H1 (cell line): ENCODE measurements at regions not wholly inside any gene's neighbourhood (a gene's known extent, or its start where the extent isn't known, plus 50 kb on each side); places are given as distances from the start of the nearest gene placed in this dataset.

ENCODE experiments used
- CTCF ChIA-PET: fragments of 300-600 bp; sonication (Branson Sonifier 250); formaldehyde crosslinking; loops from one replicate; lab custom pipeline; 2021; ENCODE audit not compliant: partially characterized antibody; lab: Charles Lee
- POLR2A ChIA-PET: fragments of 300-600 bp; sonication (Branson Sonifier 250); formaldehyde crosslinking; loops from one replicate; lab custom pipeline; 2021; ENCODE audit warnings: inconsistent platforms; ENCODE audit not compliant: partially characterized antibody; lab: Charles Lee
- DNase-seq, 2 experiments: peaks; one replicate each; pipeline versions ENCODE4 v3.0.0 to v3.0.0-alpha.2; 2010 to 2022; ENCODE audit warnings: low spot score in 2 of 2, low read depth in 1 of 2, mixed read lengths in 1 of 2
- FAIRE-seq: peaks from 2 replicates; lab custom pipeline; 2011; peaks lifted over from hg19 to GRCh38; lab: Jason Lieb, UNC
- H2AFZ ChIP-seq: 2 replicates; pipeline ENCODE4 v1.8.1; 2012; ENCODE audit warnings: low read length, inconsistent platforms
- H2AK5ac ChIP-seq: 2 replicates; pipeline ENCODE4 v1.6.1; 2013; ENCODE audit warnings: low read depth, low read length
- H2BK120ac ChIP-seq: replicated peaks from 2 replicates; pipeline ENCODE3; 2013; ENCODE audit warnings: low read depth, low read length, inconsistent platforms
- H2BK12ac ChIP-seq: 2 replicates; pipeline ENCODE4 v1.6.1; 2013; ENCODE audit warnings: low read depth, low read length
- H2BK15ac ChIP-seq: 2 replicates; pipeline ENCODE4 v1.6.1; 2013; ENCODE audit warnings: low read length
- H2BK20ac ChIP-seq: 2 replicates; pipeline ENCODE4 v1.6.1; 2013; ENCODE audit warnings: low read length
- H2BK5ac ChIP-seq: 2 replicates; pipeline ENCODE4 v1.6.1; 2013; ENCODE audit warnings: low read depth, low read length
- H3K14ac ChIP-seq: 2 replicates; pipeline ENCODE4 v1.6.1; 2013; ENCODE audit warnings: inconsistent platforms; ENCODE audit not compliant: insufficient read length
- H3K18ac ChIP-seq: 2 replicates; pipeline ENCODE4 v1.6.1; 2013; ENCODE audit warnings: low read length; ENCODE audit errors: extremely low read depth
- H3K23ac ChIP-seq: 2 replicates; pipeline ENCODE4 v1.6.1; 2013; ENCODE audit warnings: inconsistent platforms; ENCODE audit not compliant: insufficient read length
- H3K23me2 ChIP-seq: 2 replicates; pipeline ENCODE4 v1.6.1; 2013; ENCODE audit warnings: low read depth, low read length
- H3K27ac ChIP-seq: 2 replicates; pipeline ENCODE4 v1.6.1; 2011; ENCODE audit warnings: low read depth, low read length, inconsistent platforms
- H3K27me3 ChIP-seq, 4 experiments: replicated peaks in 1 of 4; 1 replicate in 1 of 4; 2 replicates in 3 of 4; pipeline versions ENCODE4 v1.6.1 to v1.8.1; 2011 to 2013; ENCODE audit warnings: low read length in 3 of 4, mild to moderate bottlenecking in 3 of 4, inconsistent platforms in 2 of 4, mixed read lengths in 2 of 4, moderate library complexity in 1 of 4; ENCODE audit not compliant: control insufficient read depth in 3 of 4, insufficient read depth in 3 of 4; ENCODE audit errors: extremely low read depth in 1 of 4
- H3K36me3 ChIP-seq, 4 experiments: 2 replicates each; pipeline versions ENCODE4 v1.6.1 to v1.8.1; 2011 to 2013; ENCODE audit warnings: mild to moderate bottlenecking in 4 of 4, low read length in 3 of 4, moderate library complexity in 2 of 4, control low read depth in 1 of 4, inconsistent platforms in 1 of 4; ENCODE audit not compliant: insufficient read depth in 4 of 4, control insufficient read depth in 2 of 4
- H3K4ac ChIP-seq: replicated peaks from 2 replicates; pipeline ENCODE3; 2013; ENCODE audit warnings: low read length, low read depth, mixed read lengths, inconsistent platforms; ENCODE audit not compliant: insufficient read length
- H3K4me1 ChIP-seq, 4 experiments: replicated peaks in 1 of 4; 1 replicate in 1 of 4; 2 replicates in 3 of 4; pipeline versions ENCODE4 v1.6.1 to v1.8.1; 2011 to 2013; ENCODE audit warnings: low read length in 3 of 4, inconsistent platforms in 2 of 4, mixed read lengths in 1 of 4; ENCODE audit not compliant: insufficient read depth in 4 of 4, control insufficient read depth in 3 of 4
- H3K4me2 ChIP-seq, 2 experiments: 2 replicates each; pipeline versions ENCODE4 v1.6.1 to v1.8.1; 2011 to 2013; ENCODE audit warnings: low read depth in 2 of 2, low read length in 2 of 2, control low read depth in 1 of 2, inconsistent platforms in 1 of 2, mild to moderate bottlenecking in 1 of 2; ENCODE audit not compliant: insufficient read depth in 1 of 2
- H3K4me3 ChIP-seq, 4 experiments: fragments of 200-600, 300-600 bp in 1 of 4; sonication (generic), shearing (Covaris generic), sonication (Bioruptor Twin) in 1 of 4; 2 replicates each; pipeline versions ENCODE4 v1.5.1 to v1.8.1; 2011 to 2016; ENCODE audit warnings: low read length in 4 of 4, low read depth in 3 of 4, control low read depth in 2 of 4, inconsistent platforms in 2 of 4, mild to moderate bottlenecking in 2 of 4, mixed read lengths in 1 of 4, moderate library complexity in 1 of 4; ENCODE audit not compliant: insufficient read depth in 2 of 4; ENCODE audit errors: extremely low read depth in 1 of 4
- H3K56ac ChIP-seq: replicated peaks from 2 replicates; pipeline ENCODE3; 2013; ENCODE audit warnings: low read depth, mild to moderate bottlenecking, mixed read lengths, low read length, inconsistent platforms; ENCODE audit not compliant: insufficient read length
- H3K79me1 ChIP-seq: 2 replicates; pipeline ENCODE4 v1.6.1; 2013; ENCODE audit warnings: low read depth, low read length, control low read depth
- H3K79me2 ChIP-seq, 2 experiments: 2 replicates each; pipeline versions ENCODE4 v1.6.1 to v1.8.1; 2012 to 2013; ENCODE audit warnings: low read length in 2 of 2, mild to moderate bottlenecking in 2 of 2, inconsistent platforms in 1 of 2; ENCODE audit not compliant: insufficient read depth in 2 of 2, control insufficient read depth in 1 of 2
- H3K9ac ChIP-seq, 4 experiments: replicated peaks in 1 of 4; 1 replicate in 1 of 4; 2 replicates in 3 of 4; pipeline versions ENCODE4 v1.6.1 to v1.8.1; 2011 to 2013; ENCODE audit warnings: low read depth in 3 of 4, low read length in 3 of 4, control low read depth in 2 of 4, mild to moderate bottlenecking in 2 of 4, moderate library complexity in 2 of 4, inconsistent platforms in 1 of 4; ENCODE audit errors: extremely low read depth in 1 of 4
- H3K9me3 ChIP-seq, 2 experiments: 2 replicates each; pipeline versions ENCODE4 v1.6.1 to v1.8.1; 2012 to 2013; ENCODE audit warnings: mild to moderate bottlenecking in 2 of 2, moderate library complexity in 2 of 2, control low read depth in 1 of 2, inconsistent platforms in 1 of 2, low read depth in 1 of 2, low read length in 1 of 2, mixed read lengths in 1 of 2; ENCODE audit not compliant: insufficient read depth in 2 of 2
- H4K20me1 ChIP-seq, 2 experiments: replicated peaks in 1 of 2; 2 replicates each; pipeline versions ENCODE3 to v1.8.1; 2011 to 2013; ENCODE audit warnings: inconsistent platforms in 2 of 2, low read length in 2 of 2, mild to moderate bottlenecking in 1 of 2; ENCODE audit not compliant: insufficient read depth in 2 of 2, control insufficient read depth in 1 of 2
- H4K5ac ChIP-seq: 2 replicates; pipeline ENCODE4 v1.6.1; 2013; ENCODE audit warnings: low read length, low read depth, mixed read lengths, inconsistent platforms; ENCODE audit not compliant: insufficient read length
- H4K8ac ChIP-seq: 2 replicates; pipeline ENCODE4 v1.8.0; 2013; ENCODE audit warnings: mild to moderate bottlenecking, moderate library complexity, low read length, inconsistent platforms; ENCODE audit not compliant: insufficient read depth; ENCODE audit errors: extremely low read depth
- H4K91ac ChIP-seq: replicated peaks from 2 replicates; pipeline ENCODE3; 2013; ENCODE audit warnings: low read length, mixed read lengths, inconsistent platforms; ENCODE audit not compliant: insufficient read length
- BACH1 ChIP-seq: IDR thresholded peaks from 2 replicates; pipeline ENCODE4 v1.6.1; 2012; ENCODE audit warnings: low read length, improper control_type of control experiment
- BCL11A ChIP-seq, 2 experiments: IDR thresholded peaks; one replicate each; pipeline ENCODE4 v1.6.1; 2011; ENCODE audit warnings: low read depth in 2 of 2, low read length in 2 of 2, mild to moderate bottlenecking in 2 of 2
- CEBPB ChIP-seq: IDR thresholded peaks from 2 replicates; pipeline ENCODE4 v1.6.1; 2012; ENCODE audit warnings: low read depth, low read length
- CTBP2 ChIP-seq: IDR thresholded peaks from 2 replicates; pipeline ENCODE4 v1.7.0; 2011; ENCODE audit warnings: borderline replicate concordance, mild to moderate bottlenecking, moderate library complexity, mixed read lengths, low read length; ENCODE audit not compliant: insufficient read depth, insufficient read length
- EGR1 ChIP-seq: IDR thresholded peaks from 2 replicates; pipeline ENCODE4 v1.6.1; 2011; ENCODE audit warnings: low read depth, low read length, borderline replicate concordance
- FOSL1 ChIP-seq: IDR thresholded peaks from 2 replicates; pipeline ENCODE4 v1.6.1; 2011; ENCODE audit warnings: mild to moderate bottlenecking, low read depth, low read length, moderate library complexity; ENCODE audit not compliant: insufficient read depth
- POLR2A ChIP-seq, 2 experiments: IDR thresholded peaks; 1 replicate in 1 of 2; 2 replicates in 1 of 2; pipeline ENCODE4 v1.6.1; 2011; ENCODE audit warnings: low read depth in 2 of 2, low read length in 2 of 2, mild to moderate bottlenecking in 2 of 2; ENCODE audit errors: control extremely low read depth in 1 of 2
- SRF ChIP-seq: IDR thresholded peaks from 2 replicates; pipeline ENCODE4 v1.6.1; 2011; ENCODE audit warnings: mild to moderate bottlenecking, low read depth, low read length, moderate library complexity
- TAF7 ChIP-seq: optimal IDR thresholded peaks from 2 replicates; pipeline ENCODE3; 2011; ENCODE audit warnings: low read depth, mild to moderate bottlenecking, inconsistent platforms, low read length, moderate library complexity, borderline replicate concordance
- TF ChIP-seq, protein P1 (sequence below): IDR thresholded peaks from 2 replicates; pipeline ENCODE4 v1.6.1; 2011; ENCODE audit warnings: low read depth, mild to moderate bottlenecking, low read length; ENCODE audit not compliant: insufficient read depth

DNA sequence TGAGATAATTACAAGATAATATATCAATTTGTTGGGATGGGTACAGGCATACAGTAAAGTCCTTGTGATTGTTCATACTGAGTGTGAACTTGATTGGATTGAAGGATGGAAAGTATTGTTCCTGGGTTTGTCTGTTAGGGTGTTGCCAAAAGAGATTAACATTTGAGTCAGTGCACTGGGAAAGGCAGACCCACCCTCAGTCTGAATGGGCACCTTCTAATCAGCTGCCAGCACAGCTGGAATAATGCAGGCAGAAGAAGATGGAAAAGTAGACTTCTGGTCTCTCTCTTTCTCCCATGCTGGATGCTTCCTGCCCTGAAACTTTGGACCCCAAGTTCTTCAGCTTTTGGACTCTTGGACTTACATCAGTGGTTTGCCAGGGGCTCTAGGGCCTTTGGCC is 457.9 kb upstream of the SLIT2 start:
- no peak for TF ChIP-seq BACH1
- no peak for TF ChIP-seq CEBPB
- TF ChIP-seq CTBP2: no peak
- TF ChIP-seq SRF: no peak
- TF ChIP-seq FOSL1: no peak
- TF ChIP-seq BCL11A (IDR thresholded peaks at IDR 0.05; ENCODE audit: low read depth in 2 of 2, low read length in 2 of 2): no peak
- no peak for TF ChIP-seq POLR2A (IDR thresholded peaks at IDR 0.05; ENCODE audit: control extremely low read depth in 1 of 2, low read depth in 2 of 2, low read length in 2 of 2)
- no peak for TF ChIP-seq EGR1
- no peak for TF ChIP-seq TAF7
- TF ChIP-seq, protein P1, sequence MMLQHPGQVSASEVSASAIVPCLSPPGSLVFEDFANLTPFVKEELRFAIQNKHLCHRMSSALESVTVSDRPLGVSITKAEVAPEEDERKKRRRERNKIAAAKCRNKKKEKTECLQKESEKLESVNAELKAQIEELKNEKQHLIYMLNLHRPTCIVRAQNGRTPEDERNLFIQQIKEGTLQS: no peak
- no peak overlapping the region for H3K9ac ChIP-seq
- H3K9me3 ChIP-seq: peaks cover 0 to 4% of the 10 kb centered on the region in 2 experiments; a peak in 1 of 4 replicates
- DNase-seq (no peak), FAIRE-seq (no peak)
- no peaks in the 10 kb centered on the region for H3K79me1 ChIP-seq
- no peak overlapping the region for H3K4ac ChIP-seq
- no peak overlapping the region for H3K27ac ChIP-seq
- no peaks in the 10 kb centered on the region for H3K27me3 ChIP-seq
- no peak overlapping the region for H2AFZ ChIP-seq
- H2AK5ac ChIP-seq: no peak overlapping the region
- POLR2A ChIA-PET: no interaction called here
- H2BK5ac ChIP-seq: no peak overlapping the region
- H3K56ac ChIP-seq: no peak overlapping the region
- CTCF ChIA-PET: no interaction called here
- H4K91ac ChIP-seq: no peak overlapping the region
- H4K8ac ChIP-seq: no peak overlapping the region
- no peak overlapping the region for H4K5ac ChIP-seq
- H3K4me3 ChIP-seq: no peak overlapping the region
- H2BK20ac ChIP-seq: no peak overlapping the region
- H4K20me1 ChIP-seq: no peaks in the 10 kb centered on the region
- H3K18ac ChIP-seq: no peak overlapping the region
- no peak overlapping the region for H3K14ac ChIP-seq
- H3K23me2 ChIP-seq: no peaks in the 10 kb centered on the region
- no peak overlapping the region for H2BK12ac ChIP-seq
- H3K23ac ChIP-seq: no peak overlapping the region
- no peak overlapping the region for H2BK15ac ChIP-seq
- no peaks in the 10 kb centered on the region for H3K36me3 ChIP-seq
- no peaks in the 10 kb centered on the region; a peak in 1 of 7 replicates for H3K4me1 ChIP-seq
- H3K4me2 ChIP-seq: no peak overlapping the region
- H2BK120ac ChIP-seq: no peak overlapping the region
- H3K79me2 ChIP-seq: no peaks in the 10 kb centered on the region
